IMR-90 (cell line): ENCODE measurements at regions not wholly inside any gene's neighbourhood (a gene's known extent, or its start where the extent isn't known, plus 50 kb on each side); places are given as distances from the start of the nearest gene placed in this dataset.
A peak's percentile ranks its signal among the peaks of the same experiment; 100 is the strongest.

Source experiments
- ATAC-seq: fragments of 200-7000 bp; cut with Tn5 transposase; 2 replicates; pipeline ENCODE4 v1.9.1; 2020; ENCODE audit warnings: low read depth, mild to moderate bottlenecking, moderate library complexity
- BruUV-seq: library from RNA; stranded (reverse); fragments of 400-500 nt; replicated peaks from 2 replicates; lab custom pipeline; 2021; lab: Mats Ljungman, UMichigan
- CTCF ChIA-PET: fragments of 300-600 bp; formaldehyde crosslinking; extraction: SDS; loops from one replicate; lab custom pipeline; 2021; ENCODE audit warnings: antibody characterized with exemption; lab: Yijun Ruan, JAX
- POLR2A ChIA-PET: fragments of 300-600 bp; sonication (Branson Sonifier 250); formaldehyde crosslinking; loops from one replicate; lab custom pipeline; 2022; ENCODE audit warnings: antibody characterized with exemption; ENCODE audit not compliant: unreplicated experiment; lab: Charles Lee
- DNase-seq: peaks from one replicate; pipeline ENCODE4 v3.0.0; 2013
- H2AFZ ChIP-seq: replicated peaks from 2 replicates; pipeline ENCODE3; 2013; ENCODE audit warnings: low read length, mild to moderate bottlenecking; ENCODE audit not compliant: poor library complexity
- H2AK5ac ChIP-seq: 2 replicates; pipeline ENCODE4 v1.6.1; 2013; ENCODE audit warnings: low read depth, low read length, inconsistent platforms
- H2AK9ac ChIP-seq: replicated peaks from 2 replicates; pipeline ENCODE3; 2013; ENCODE audit warnings: mild to moderate bottlenecking, low read depth, low read length, moderate library complexity; ENCODE audit not compliant: poor library complexity
- H2BK120ac ChIP-seq: 2 replicates; pipeline ENCODE4 v1.6.1; 2013; ENCODE audit warnings: low read depth, low read length, inconsistent platforms
- H2BK15ac ChIP-seq: 3 replicates; pipeline ENCODE4 v1.6.1; 2013; ENCODE audit warnings: low read depth, low read length, inconsistent platforms
- H2BK20ac ChIP-seq: 2 replicates; pipeline ENCODE4 v1.6.1; 2013; ENCODE audit warnings: low read depth, mild to moderate bottlenecking, inconsistent platforms, low read length, moderate library complexity
- H2BK5ac ChIP-seq: 2 replicates; pipeline ENCODE4 v1.6.1; 2013; ENCODE audit warnings: mild to moderate bottlenecking, low read depth, low read length, inconsistent platforms; ENCODE audit not compliant: poor library complexity, severe bottlenecking
- H3K14ac ChIP-seq: replicated peaks from 2 replicates; pipeline ENCODE4 v1.6.1; 2013; ENCODE audit warnings: low read depth, low read length, inconsistent platforms
- H3K18ac ChIP-seq: 2 replicates; pipeline ENCODE4 v1.6.1; 2013; ENCODE audit warnings: low read depth, low read length, control low read depth
- H3K23ac ChIP-seq: 2 replicates; pipeline ENCODE4 v1.6.1; 2013; ENCODE audit warnings: low read depth, low read length, inconsistent platforms
- H3K27ac ChIP-seq: 2 replicates; pipeline ENCODE4 v1.5.1; 2013; ENCODE audit warnings: mild to moderate bottlenecking, control low read depth, low read length; ENCODE audit not compliant: insufficient read depth
- H3K27me3 ChIP-seq: 2 replicates; pipeline ENCODE4 v1.6.1; 2013; ENCODE audit warnings: low read length; ENCODE audit not compliant: control insufficient read depth, insufficient read depth
- H3K36me3 ChIP-seq: 2 replicates; pipeline ENCODE4 v1.6.1; 2013; ENCODE audit warnings: low read length, mixed read lengths; ENCODE audit not compliant: control insufficient read depth, insufficient read depth
- H3K4ac ChIP-seq: 2 replicates; pipeline ENCODE4 v1.6.1; 2013; ENCODE audit warnings: low read depth, low read length, inconsistent platforms
- H3K4me1 ChIP-seq: 2 replicates; pipeline ENCODE4 v1.6.1; 2013; ENCODE audit warnings: low read length, mixed read lengths; ENCODE audit not compliant: control insufficient read depth, insufficient read depth
- H3K4me2 ChIP-seq: 2 replicates; pipeline ENCODE4 v1.6.1; 2013; ENCODE audit warnings: low read depth, mild to moderate bottlenecking, control low read depth, low read length, moderate library complexity
- H3K4me3 ChIP-seq: 2 replicates; pipeline ENCODE4 v1.5.1; 2013; ENCODE audit warnings: low read depth, mild to moderate bottlenecking, control low read depth, low read length, moderate library complexity; ENCODE audit not compliant: insufficient read depth
- H3K56ac ChIP-seq: 2 replicates; pipeline ENCODE4 v1.6.1; 2013; ENCODE audit warnings: low read length, inconsistent platforms; ENCODE audit not compliant: insufficient read depth; ENCODE audit errors: extremely low read depth
- H3K79me1 ChIP-seq, 2 experiments: 2 replicates each; pipeline ENCODE4 v1.6.1; 2013; ENCODE audit warnings: low read length in 2 of 2, inconsistent platforms in 1 of 2, low read depth in 1 of 2
- H3K9ac ChIP-seq: 2 replicates; pipeline ENCODE4 v1.6.1; 2013; ENCODE audit warnings: low read depth, low read length, control low read depth
- H3K9me1 ChIP-seq: 2 replicates; pipeline ENCODE4 v1.6.1; 2013; ENCODE audit warnings: low read length, inconsistent platforms; ENCODE audit not compliant: insufficient read depth
- H3K9me3 ChIP-seq: 2 replicates; pipeline ENCODE4 v1.6.1; 2013; ENCODE audit warnings: low read length; ENCODE audit not compliant: control insufficient read depth, insufficient read depth
- H4K20me1 ChIP-seq: 2 replicates; pipeline ENCODE4 v1.6.1; 2013; ENCODE audit warnings: low read length, inconsistent platforms; ENCODE audit not compliant: insufficient read depth
- H4K5ac ChIP-seq: 2 replicates; pipeline ENCODE4 v1.6.1; 2013; ENCODE audit warnings: mild to moderate bottlenecking, low read depth, low read length, control low read depth
- H4K8ac ChIP-seq, 2 experiments: 2 replicates each; pipeline ENCODE4 v1.6.1; 2013; ENCODE audit warnings: low read depth in 2 of 2, low read length in 2 of 2, control low read depth in 1 of 2, inconsistent platforms in 1 of 2
- H4K91ac ChIP-seq: 2 replicates; pipeline ENCODE4 v1.6.1; 2013; ENCODE audit warnings: low read depth, low read length, inconsistent platforms; ENCODE audit not compliant: insufficient read depth
- BHLHE40 ChIP-seq: fragments of 150-350 bp; IDR thresholded peaks from 2 replicates; pipeline ENCODE4 v1.6.1; 2016; ENCODE audit warnings: mild to moderate bottlenecking, low read depth, low read length
- CEBPB ChIP-seq: IDR thresholded peaks from 2 replicates; pipeline ENCODE4 v1.6.1; 2012; ENCODE audit warnings: low read depth, low read length, improper control_type of control experiment
- CHD1 ChIP-seq: IDR thresholded peaks from 2 replicates; pipeline ENCODE4 v1.6.1; 2012; ENCODE audit warnings: low read depth, low read length, improper control_type of control experiment
- CTCF ChIP-seq: conservative IDR thresholded peaks from 2 replicates; pipeline ENCODE4 v1.5.1; 2012; ENCODE audit warnings: mild to moderate bottlenecking, low read depth, low read length, improper control_type of control experiment
- ELK1 ChIP-seq: fragments of 150-350 bp; IDR thresholded peaks from 2 replicates; pipeline ENCODE4 v1.6.1; 2016; ENCODE audit warnings: low read depth, mild to moderate bottlenecking, low read length, moderate library complexity, borderline replicate concordance
- FOS ChIP-seq: fragments of 150-350 bp; IDR thresholded peaks from 2 replicates; pipeline ENCODE4 v1.6.1; 2016; ENCODE audit warnings: low read depth, low read length
- MAFK ChIP-seq: IDR thresholded peaks from 2 replicates; pipeline ENCODE4 v1.6.1; 2012; ENCODE audit warnings: low read depth, low read length, improper control_type of control experiment
- MAZ ChIP-seq: IDR thresholded peaks from 2 replicates; pipeline ENCODE4 v1.6.1; 2012; ENCODE audit warnings: low read depth, mild to moderate bottlenecking, low read length, improper control_type of control experiment, moderate library complexity, borderline replicate concordance
- MXI1 ChIP-seq: IDR thresholded peaks from 2 replicates; pipeline ENCODE4 v1.6.1; 2012; ENCODE audit warnings: low read depth, mild to moderate bottlenecking, low read length, moderate library complexity, borderline replicate concordance
- NFE2L2 ChIP-seq: fragments of 150-350 bp; IDR thresholded peaks from 2 replicates; pipeline ENCODE4 v1.6.1; 2016; ENCODE audit warnings: low read depth, mild to moderate bottlenecking, low read length
- POLR2A ChIP-seq: IDR thresholded peaks from 2 replicates; pipeline ENCODE4 v1.6.1; 2012; ENCODE audit warnings: mild to moderate bottlenecking, low read depth, low read length
- RAD21 ChIP-seq: IDR thresholded peaks from 2 replicates; pipeline ENCODE4 v1.6.1; 2012; ENCODE audit warnings: low read length, improper control_type of control experiment
- RCOR1 ChIP-seq: IDR thresholded peaks from 2 replicates; pipeline ENCODE4 v1.6.1; 2012; ENCODE audit warnings: mild to moderate bottlenecking, low read length, improper control_type of control experiment; ENCODE audit not compliant: insufficient replicate concordance
- SMC3 ChIP-seq: fragments of 150-350 bp; IDR thresholded peaks from 2 replicates; pipeline ENCODE4 v1.6.1; 2016; ENCODE audit warnings: low read depth, mild to moderate bottlenecking, antibody characterized with exemption, low read length, moderate library complexity
- WGBS, 2 experiments: methylation state at CpG; one replicate each; pipeline versions ENCODE4 v1.1.5 to v1.1.7; 2013; ENCODE audit warnings: missing lambda C conversion rate in 2 of 2; ENCODE audit not compliant: insufficient read length in 1 of 2; ENCODE audit errors: extremely low coverage in 2 of 2; 5-methylcytosine and 5-hydroxymethylcytosine counted together
- dilution Hi-C: fragments of 300-500 bp; cut with HindIII; formaldehyde crosslinking; loops from one replicate; pipeline ENCODE4 v1.14.3; 2018; ENCODE audit warnings: low sequenced_read_pairs; ENCODE audit not compliant: unreplicated experiment
- in situ Hi-C: fragments of 300-500 bp; cut with MboI; formaldehyde crosslinking; loops from 3 replicates; pipeline ENCODE4 v1.14.3; 2019; ENCODE audit warnings: low sequenced_read_pairs, inconsistent platforms, mixed read lengths
- intact Hi-C: fragments of 100-400 bp; cut with micrococcal nuclease; formaldehyde crosslinking; loops from 2 replicates; pipeline ENCODE4 v1.10.0; 2022
- TF ChIP-seq, protein P1 (sequence below): fragments of 150-350 bp; IDR thresholded peaks from 2 replicates; pipeline ENCODE4 v1.6.1; 2017; ENCODE audit warnings: mild to moderate bottlenecking, antibody characterized with exemption, low read length, low read depth

GRCh38 chr15:98547741-98548138 is 100.6 kb upstream of the IGF1R start:
- Histone ChIP-seq H4K20me1 (no peaks in the 10 kb centered on the region), H4K5ac (peak overlapping the region; percentile 26; the same call in 1 of the 2 replicates), H2BK5ac (no peak overlapping the region), H3K9me3 (no peaks in the 10 kb centered on the region), H3K9me1 (0 out of 2 replicates have a peak, but pooled peaks cover 3% of the 10 kb centered on the region), H3K23ac (peak overlapping the region; percentile 79), H3K27me3 (no peaks in the 10 kb centered on the region), H3K14ac (peak overlapping the region; percentile 50), H2AFZ (peak overlapping the region; percentile 90), H3K79me1 (no peaks in the 10 kb centered on the region), H3K56ac (no peak overlapping the region), H3K27ac (peak overlapping the region; percentile 92), H3K9ac (peak overlapping the region; percentile 74), H2BK15ac (peak overlapping the region; percentile 10; the same call in 1 of the 3 replicates), H3K18ac (peak overlapping the region; percentile 32; the same call in 1 of the 2 replicates), H2BK120ac (peak overlapping the region; percentile 33), H2BK20ac (peak overlapping the region; percentile 27; the same call in 1 of the 2 replicates), H2AK5ac (no peak overlapping the region; the same call in 1 of the 2 replicates), H3K4ac (peak overlapping the region; percentile 64), H3K36me3 (no peaks in the 10 kb centered on the region), H2AK9ac (peak overlapping the region; percentile 11), H3K4me3 (peak overlapping the region; percentile 51), H4K8ac (peak overlapping the region; percentile 14 to 53; a peak in 1 of 4 replicates), H4K91ac (peak overlapping the region; percentile 64), H3K4me1 (no peaks in the 10 kb centered on the region), H3K4me2 (peak overlapping the region; percentile 85)
- in situ Hi-C loops: no loop called here
- 3% methylated on average over 7 of the region's 19 CpGs; no CpG with 5 or more reads in 1 of the 2 experiments for WGBS, 2 experiments
- dilution Hi-C loops: no loop called here
- TF ChIP-seq ELK1 (no peak), CTCF (no peak), MAZ (no peak), MAFK (no peak), NFE2L2 (no peak), MXI1 (no peak), RAD21 (no peak), RCOR1 (no peak), FOS (no peak), CEBPB (no peak), CHD1 (no peak), BHLHE40 (no peak), SMC3 (no peak), POLR2A (no peak)
- TF ChIP-seq, protein P1, sequence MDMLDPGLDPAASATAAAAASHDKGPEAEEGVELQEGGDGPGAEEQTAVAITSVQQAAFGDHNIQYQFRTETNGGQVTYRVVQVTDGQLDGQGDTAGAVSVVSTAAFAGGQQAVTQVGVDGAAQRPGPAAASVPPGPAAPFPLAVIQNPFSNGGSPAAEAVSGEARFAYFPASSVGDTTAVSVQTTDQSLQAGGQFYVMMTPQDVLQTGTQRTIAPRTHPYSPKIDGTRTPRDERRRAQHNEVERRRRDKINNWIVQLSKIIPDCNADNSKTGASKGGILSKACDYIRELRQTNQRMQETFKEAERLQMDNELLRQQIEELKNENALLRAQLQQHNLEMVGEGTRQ: no peak
- intact Hi-C loops: no loop called here
- ChIA-PET POLR2A (no interaction called here), CTCF (interaction anchor here (1.5 kb wide), 1 partner anchor 20 kb away, joined by 3 read pairs; no protein-coding TSS in a partner anchor)
- DNase-seq: no peak
- peak; percentile 22 for ATAC-seq
- no TSS peak for BruUV-seq
